ENCODE measurements at regions not wholly inside any gene's neighbourhood (a gene's known extent, or its start where the extent isn't known, plus 50 kb on each side); places are given as distances from the start of the nearest gene placed in this dataset.

- TF ChIP-seq, protein P1, sequence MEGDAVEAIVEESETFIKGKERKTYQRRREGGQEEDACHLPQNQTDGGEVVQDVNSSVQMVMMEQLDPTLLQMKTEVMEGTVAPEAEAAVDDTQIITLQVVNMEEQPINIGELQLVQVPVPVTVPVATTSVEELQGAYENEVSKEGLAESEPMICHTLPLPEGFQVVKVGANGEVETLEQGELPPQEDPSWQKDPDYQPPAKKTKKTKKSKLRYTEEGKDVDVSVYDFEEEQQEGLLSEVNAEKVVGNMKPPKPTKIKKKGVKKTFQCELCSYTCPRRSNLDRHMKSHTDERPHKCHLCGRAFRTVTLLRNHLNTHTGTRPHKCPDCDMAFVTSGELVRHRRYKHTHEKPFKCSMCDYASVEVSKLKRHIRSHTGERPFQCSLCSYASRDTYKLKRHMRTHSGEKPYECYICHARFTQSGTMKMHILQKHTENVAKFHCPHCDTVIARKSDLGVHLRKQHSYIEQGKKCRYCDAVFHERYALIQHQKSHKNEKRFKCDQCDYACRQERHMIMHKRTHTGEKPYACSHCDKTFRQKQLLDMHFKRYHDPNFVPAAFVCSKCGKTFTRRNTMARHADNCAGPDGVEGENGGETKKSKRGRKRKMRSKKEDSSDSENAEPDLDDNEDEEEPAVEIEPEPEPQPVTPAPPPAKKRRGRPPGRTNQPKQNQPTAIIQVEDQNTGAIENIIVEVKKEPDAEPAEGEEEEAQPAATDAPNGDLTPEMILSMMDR (optimal IDR thresholded peaks at IDR 0.05 in 1 of 3, IDR thresholded peaks at IDR 0.05 in 1 of 3, conservative IDR thresholded peaks at IDR 0.05 in 1 of 3; ENCODE audit: extremely low read depth in 1 of 3, insufficient read depth in 2 of 3, low read length in 3 of 3): no peak
- TF ChIP-seq EZH2 (IDR thresholded peaks at IDR 0.05; ENCODE audit: low read length): no peak
These were observed 281.6 kb upstream of the FOXF1 start for GRCh38 chr16:86228713-86229112.

Data from keratinocyte (primary cell).